OCI-LY1 (cell line): ENCODE measurements at regions not wholly inside any gene's neighbourhood (a gene's known extent, or its start where the extent isn't known, plus 50 kb on each side); places are given as distances from the start of the nearest gene placed in this dataset.

Experiments used
- H2AFZ ChIP-seq: fragments of 200-600 bp; sonication (generic), shearing (Covaris generic); 2 replicates; pipeline ENCODE4 v1.6.0; 2014; ENCODE audit warnings: antibody characterized with exemption, mild to moderate bottlenecking, low read length
- H3F3A ChIP-seq: fragments of 200-600 bp; sonication (generic), shearing (Covaris generic); 2 replicates; pipeline ENCODE4 v1.6.0; 2014; ENCODE audit warnings: mild to moderate bottlenecking, antibody characterized with exemption, low read length, moderate library complexity; ENCODE audit not compliant: insufficient read depth
- H3K27ac ChIP-seq: fragments of 200-600 bp; sonication (generic); 2 replicates; pipeline ENCODE4 v1.5.1; 2014; ENCODE audit warnings: low read length, mixed run types, mild to moderate bottlenecking, low read depth; ENCODE audit not compliant: poor library complexity, severe bottlenecking
- H3K27me3 ChIP-seq: fragments of 200-600 bp; sonication (generic); 2 replicates; pipeline ENCODE4 v1.6.0; 2014; ENCODE audit warnings: antibody characterized with exemption, mild to moderate bottlenecking, low read length, moderate library complexity; ENCODE audit not compliant: insufficient read depth
- H3K36me3 ChIP-seq: fragments of 200-600 bp; sonication (generic); 2 replicates; pipeline ENCODE4 v1.6.1; 2014; ENCODE audit warnings: mild to moderate bottlenecking, antibody characterized with exemption, low read length, moderate library complexity, mixed read lengths; ENCODE audit not compliant: insufficient read depth
- H3K4me1 ChIP-seq: fragments of 200-600 bp; sonication (generic); 2 replicates; pipeline ENCODE4 v1.5.1; 2014; ENCODE audit warnings: mild to moderate bottlenecking, low read length, moderate library complexity; ENCODE audit not compliant: insufficient read depth, severe bottlenecking
- H3K4me2 ChIP-seq: fragments of 200-600 bp; sonication (generic), shearing (Covaris generic); 2 replicates; pipeline ENCODE4 v1.6.1; 2014; ENCODE audit warnings: low read length
- H3K4me3 ChIP-seq: fragments of 200-600 bp; sonication (generic); 2 replicates; pipeline ENCODE4 v1.5.1; 2014; ENCODE audit warnings: low read length, low read depth, mild to moderate bottlenecking, mixed read lengths; ENCODE audit not compliant: poor library complexity, severe bottlenecking
- H3K79me2 ChIP-seq: fragments of 200-600 bp; shearing (Covaris generic); 2 replicates; pipeline ENCODE4 v1.6.1; 2016; ENCODE audit warnings: mixed run types, low read length, mixed read lengths; ENCODE audit not compliant: insufficient read depth
- H3K9ac ChIP-seq: fragments of 200-600 bp; sonication (generic), shearing (Covaris generic); 2 replicates; pipeline ENCODE4 v1.6.1; 2014; ENCODE audit warnings: mild to moderate bottlenecking, low read length, mixed read lengths
- H3K9me2 ChIP-seq: fragments of 200-600 bp; sonication (generic), shearing (Covaris generic); 2 replicates; pipeline ENCODE4 v1.6.1; 2014; ENCODE audit warnings: low read depth, mild to moderate bottlenecking, low read length, mixed read lengths
- H3K9me3 ChIP-seq: fragments of 200-600 bp; shearing (Covaris generic); 2 replicates; pipeline ENCODE4 v1.6.1; 2014; ENCODE audit warnings: low read length, mixed read lengths
- H4K20me1 ChIP-seq: fragments of 200-600 bp; sonication (generic), shearing (Covaris generic); 2 replicates; pipeline ENCODE4 v1.6.0; 2016; ENCODE audit warnings: mild to moderate bottlenecking, low read length; ENCODE audit not compliant: insufficient read depth
- CTCF ChIP-seq: fragments of 200-600 bp; sonication (generic), shearing (Covaris generic); IDR thresholded peaks from 2 replicates; pipeline ENCODE4 v1.5.1; 2017; ENCODE audit warnings: mild to moderate bottlenecking, antibody characterized with exemption, low read length, moderate library complexity, mixed read lengths
- EZH2 ChIP-seq: fragments of 200-600 bp; sonication (generic), shearing (Covaris generic); IDR thresholded peaks from 2 replicates; pipeline ENCODE4 v1.8.0; 2017; ENCODE audit warnings: borderline replicate concordance, mixed run types, mild to moderate bottlenecking, antibody characterized with exemption, low read length, moderate library complexity, mixed read lengths

GRCh38 chr10:21076381-21076780 is 179.3 kb upstream of the NEBL start:
- Histone ChIP-seq H2AFZ (no peak overlapping the region), H3K9me3 (no peaks in the 10 kb centered on the region), H3K79me2 (no peaks in the 10 kb centered on the region), H3K27ac (no peak overlapping the region), H3K4me2 (no peak overlapping the region), H3K4me1 (no peaks in the 10 kb centered on the region), H3F3A (no peaks in the 10 kb centered on the region), H3K9ac (no peak overlapping the region), H3K9me2 (no peaks in the 10 kb centered on the region), H3K4me3 (no peak overlapping the region), H3K27me3 (no peaks in the 10 kb centered on the region), H4K20me1 (no peaks in the 10 kb centered on the region), H3K36me3 (no peaks in the 10 kb centered on the region)
- TF ChIP-seq EZH2 (no peak), CTCF (no peak)

GRCh38 chr10:21075880-21076279 is 178.8 kb upstream of the NEBL start:
- H3K9me2 ChIP-seq = no peaks in the 10 kb centered on the region
- no peaks in the 10 kb centered on the region for H3K9me3 ChIP-seq
- H3K4me1 ChIP-seq = no peaks in the 10 kb centered on the region
- H3K36me3 ChIP-seq = no peaks in the 10 kb centered on the region
- no peak overlapping the region for H3K4me3 ChIP-seq
- H4K20me1 ChIP-seq = no peaks in the 10 kb centered on the region
- no peaks in the 10 kb centered on the region for H3K27me3 ChIP-seq
- H3K27ac ChIP-seq = no peak overlapping the region
- TF ChIP-seq CTCF (no peak), EZH2 (no peak)
- H3K4me2 ChIP-seq = no peak overlapping the region
- no peaks in the 10 kb centered on the region for H3K79me2 ChIP-seq
- H3F3A ChIP-seq = no peaks in the 10 kb centered on the region
- no peak overlapping the region for H2AFZ ChIP-seq
- H3K9ac ChIP-seq = no peak overlapping the region

GRCh38 chr10:21071001-21071673 is 174.0 kb upstream of the NEBL start:
- Histone ChIP-seq H4K20me1 (no peaks in the 10 kb centered on the region), H3K27ac (no peak overlapping the region), H3K79me2 (no peaks in the 10 kb centered on the region), H3K4me3 (no peak overlapping the region), H3F3A (no peaks in the 10 kb centered on the region), H3K9me2 (no peaks in the 10 kb centered on the region), H3K27me3 (no peaks in the 10 kb centered on the region), H3K9me3 (no peaks in the 10 kb centered on the region), H2AFZ (no peak overlapping the region), H3K4me2 (no peak overlapping the region), H3K36me3 (no peaks in the 10 kb centered on the region), H3K4me1 (no peaks in the 10 kb centered on the region), H3K9ac (no peak overlapping the region)
- TF ChIP-seq EZH2 (no peak), CTCF (no peak)
